Non-pigmented ciliary epithelial cell (primary cell): ENCODE measurements at regions not wholly inside any gene's neighbourhood (a gene's known extent, or its start where the extent isn't known, plus 50 kb on each side); places are given as distances from the start of the nearest gene placed in this dataset.

Experiments
- DNase-seq: peaks from one replicate; pipeline ENCODE4 v3.0.0-alpha.2; 2010; ENCODE audit warnings: low read depth

GRCh38 chr1:60126723-60127122, 53.2 kb upstream of the C1orf87 start:
- DNase-seq, result no peak
